HG02981 (cell line): ENCODE measurements at regions not wholly inside any gene's neighbourhood (a gene's known extent, or its start where the extent isn't known, plus 50 kb on each side); places are given as distances from the start of the nearest gene placed in this dataset.
"Not testable (repeated sequence)": the region's sequence is repeated elsewhere in the genome, so short reads cannot be mapped to it uniquely, and the experiment has no call there.

Experiments
- ATAC-seq: cut with Tn5 transposase; IDR thresholded peaks from one replicate; pipeline ENCODE4 v1.9.1; 2021; ENCODE audit warnings: mild to moderate bottlenecking, moderate library complexity; ENCODE audit not compliant: unreplicated experiment

GRCh38 chr4:38330321-38330720 is 333.7 kb upstream of the KLF3 start:
- ATAC-seq = no peak

GRCh38 chr4:38330936-38331335 is 333.1 kb upstream of the KLF3 start:
- no peak for ATAC-seq

GRCh38 chr4:38332699-38333098 is 331.3 kb upstream of the KLF3 start:
- ATAC-seq = no peak

- ATAC-seq = no peak
Observed at GRCh38 chr4:38333219-38333618, 330.8 kb upstream of the KLF3 start.

- ATAC-seq = no peak
Observed at GRCh38 chr4:38334791-38335190, 329.2 kb upstream of the KLF3 start.

GRCh38 chr4:38338939-38339338 is 325.1 kb upstream of the KLF3 start:
- ATAC-seq = not testable (repeated sequence)

- ATAC-seq = no peak
Observed at GRCh38 chr4:38343608-38344007, 320.4 kb upstream of the KLF3 start.

- ATAC-seq = no peak
Observed at GRCh38 chr4:38344929-38345328, 319.1 kb upstream of the KLF3 start.

- no peak for ATAC-seq
Observed at GRCh38 chr4:38347251-38347650, 316.7 kb upstream of the KLF3 start.

- no peak for ATAC-seq
Observed at GRCh38 chr4:38354421-38354820, 309.6 kb upstream of the KLF3 start.

GRCh38 chr4:38354872-38355271 is 309.1 kb upstream of the KLF3 start:
- no peak for ATAC-seq

- no peak for ATAC-seq
Observed at GRCh38 chr4:38356686-38357085, 307.3 kb upstream of the KLF3 start.

- ATAC-seq = no peak
Observed at GRCh38 chr4:38357546-38357945, 306.5 kb upstream of the KLF3 start.

GRCh38 chr4:38359113-38359512 is 304.9 kb upstream of the KLF3 start:
- no peak for ATAC-seq

- ATAC-seq = no peak
Observed at GRCh38 chr4:38360201-38360600, 303.8 kb upstream of the KLF3 start.

- ATAC-seq = no peak
Observed at GRCh38 chr4:38364383-38364963, 299.5 kb upstream of the KLF3 start.

GRCh38 chr4:38365261-38365660 is 298.7 kb upstream of the KLF3 start:
- ATAC-seq = no peak

- no peak for ATAC-seq
Observed at GRCh38 chr4:38365748-38366310, 298.2 kb upstream of the KLF3 start.

- ATAC-seq = no peak
Observed at GRCh38 chr4:38366456-38366855, 297.5 kb upstream of the KLF3 start.

GRCh38 chr4:38366997-38367396 is 297.0 kb upstream of the KLF3 start:
- no peak for ATAC-seq

- no peak for ATAC-seq
Observed at GRCh38 chr4:38367642-38368174, 296.3 kb upstream of the KLF3 start.

- ATAC-seq = no peak
Observed at GRCh38 chr4:38368613-38369012, 295.4 kb upstream of the KLF3 start.

- ATAC-seq = no peak
Observed at GRCh38 chr4:38371391-38371851, 292.6 kb upstream of the KLF3 start.
